Stimulated activated CD4-positive, alpha-beta T cell treated with anti-CD3 and anti-CD28 coated beads, Interleukin-4, amount 100 ng/mL, for 1 hour (primary cell): ENCODE measurements at regions not wholly inside any gene's neighbourhood (a gene's known extent, or its start where the extent isn't known, plus 50 kb on each side); places are given as distances from the start of the nearest gene placed in this dataset.
"Not testable (repeated sequence)": the region's sequence is repeated elsewhere in the genome, so short reads cannot be mapped to it uniquely, and the experiment has no call there.

Source experiments
- DNase-seq: peaks from one replicate; pipeline ENCODE4 v3.0.0-alpha.2; 2020

DNA sequence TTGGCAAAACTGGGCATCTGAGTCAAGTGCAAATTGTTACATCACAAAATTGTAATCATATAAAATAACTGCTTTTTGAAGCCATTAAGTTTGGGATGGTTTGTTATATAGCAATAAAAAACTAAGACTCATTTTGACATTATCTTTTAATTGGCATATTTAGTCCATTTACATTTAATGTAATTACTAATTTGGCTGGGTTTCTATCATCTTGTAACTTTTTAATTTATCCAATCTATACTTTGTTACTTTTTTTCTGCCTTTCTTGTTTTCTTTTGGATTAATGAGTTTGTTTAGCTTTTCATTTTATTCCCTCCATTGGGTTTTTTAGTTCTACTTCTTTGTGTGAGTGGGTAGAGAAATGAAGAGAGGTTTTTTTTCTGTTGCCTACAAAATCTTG is 76.3 kb downstream of the DRAM2 start:
- no peak for DNase-seq

DNA sequence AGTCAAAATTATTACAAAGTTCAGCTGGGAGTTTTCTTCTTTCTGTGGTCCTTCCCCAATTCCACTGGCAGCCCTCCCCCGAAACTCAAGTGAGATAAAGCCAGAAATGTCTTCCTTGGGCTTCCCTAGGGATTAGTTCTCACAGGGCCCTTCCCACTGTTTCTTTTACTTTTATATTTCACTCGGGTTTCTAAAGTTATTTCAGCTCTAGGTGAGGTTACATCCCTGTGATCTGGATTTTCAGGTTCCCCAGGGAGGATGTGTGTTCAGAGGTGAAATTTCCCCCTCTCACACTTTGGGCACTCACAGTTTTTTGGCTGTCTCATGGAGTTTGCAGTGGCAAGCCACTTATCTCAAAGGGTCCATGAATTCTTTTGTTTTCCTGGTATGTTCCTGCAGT is 77.3 kb downstream of the DRAM2 start:
- no peak for DNase-seq

DNA sequence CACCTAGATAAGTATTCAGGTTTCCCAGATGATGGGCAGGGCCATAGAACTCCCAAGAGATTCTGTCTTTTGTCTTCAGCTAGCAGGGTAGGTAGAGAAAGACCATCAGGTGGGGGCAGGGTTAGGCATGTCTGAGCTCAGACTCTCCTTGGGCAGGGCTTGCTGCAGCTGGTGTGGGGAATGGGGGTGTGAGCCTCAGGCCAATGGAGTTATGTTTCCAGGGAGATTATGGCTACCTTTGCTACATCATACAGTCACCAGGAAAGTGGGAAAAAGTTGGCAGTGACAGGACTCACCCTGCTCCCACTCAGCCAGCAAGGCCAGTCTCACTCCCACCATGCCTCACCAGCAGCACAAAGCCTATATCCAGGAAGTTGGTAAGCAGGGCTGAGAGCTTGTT is 77.8 kb downstream of the DRAM2 start:
- no peak for DNase-seq

DNA sequence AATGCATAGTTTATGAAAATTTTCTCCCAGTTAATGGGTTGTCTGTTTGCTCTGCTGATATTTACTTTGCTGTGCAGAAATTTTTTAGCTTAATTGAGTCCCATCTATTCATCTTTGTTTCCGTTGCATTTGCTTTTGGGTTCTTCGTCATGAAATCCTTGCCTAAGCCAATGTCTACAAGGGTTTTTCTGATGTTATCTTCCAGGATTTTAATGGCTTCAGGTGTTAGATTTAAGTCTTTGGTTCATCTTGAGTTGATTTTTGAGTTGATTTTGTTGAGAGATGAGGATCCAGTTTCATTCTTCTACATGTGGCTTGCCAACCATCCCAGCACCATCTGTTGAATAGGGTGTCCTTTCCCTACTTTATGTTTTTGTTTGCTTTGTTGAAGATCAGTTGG is 85.2 kb downstream of the DRAM2 start:
- no peak for DNase-seq

DNA sequence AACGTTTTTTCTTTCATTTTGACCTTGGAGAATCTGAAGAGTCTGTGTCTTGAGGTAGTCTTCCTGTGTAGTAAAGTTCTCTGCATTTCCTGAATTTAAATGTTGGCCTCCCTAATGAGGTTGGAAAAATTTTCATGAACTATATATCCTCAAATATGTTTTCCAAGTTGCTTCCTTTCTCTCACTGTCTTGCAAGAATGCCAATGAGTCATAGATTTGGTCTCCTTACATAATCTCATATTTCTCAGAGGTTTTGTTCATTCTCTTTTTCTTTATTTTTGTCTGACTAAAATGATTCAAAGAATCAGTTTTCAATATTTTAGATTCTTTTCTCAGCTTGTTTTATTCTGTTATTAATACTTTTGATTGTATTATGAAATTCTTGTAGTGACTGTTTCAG is 87.6 kb downstream of the DRAM2 start:
- DNase-seq, result no peak

DNA sequence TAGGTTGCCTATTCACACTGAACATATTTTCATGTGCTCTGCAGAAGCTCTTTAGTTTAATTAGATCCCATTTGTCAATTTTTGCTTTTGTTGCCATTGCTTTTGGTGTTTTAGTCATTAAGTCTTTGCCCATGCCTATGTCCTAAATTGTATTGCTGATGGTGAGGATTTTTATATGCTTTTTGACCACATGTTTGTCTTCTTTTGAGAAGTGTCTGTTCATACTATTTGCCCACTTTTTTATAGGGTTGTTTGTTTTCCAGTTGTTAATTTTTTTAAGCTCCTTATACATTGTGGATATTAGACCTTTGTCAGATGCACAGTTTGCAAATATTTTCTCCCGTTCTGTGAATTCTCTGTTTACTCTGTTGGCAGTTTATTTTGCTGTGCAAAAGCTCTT is 84.5 kb upstream of the LRIF1 start:
- DNase-seq, result not testable (repeated sequence)

DNA sequence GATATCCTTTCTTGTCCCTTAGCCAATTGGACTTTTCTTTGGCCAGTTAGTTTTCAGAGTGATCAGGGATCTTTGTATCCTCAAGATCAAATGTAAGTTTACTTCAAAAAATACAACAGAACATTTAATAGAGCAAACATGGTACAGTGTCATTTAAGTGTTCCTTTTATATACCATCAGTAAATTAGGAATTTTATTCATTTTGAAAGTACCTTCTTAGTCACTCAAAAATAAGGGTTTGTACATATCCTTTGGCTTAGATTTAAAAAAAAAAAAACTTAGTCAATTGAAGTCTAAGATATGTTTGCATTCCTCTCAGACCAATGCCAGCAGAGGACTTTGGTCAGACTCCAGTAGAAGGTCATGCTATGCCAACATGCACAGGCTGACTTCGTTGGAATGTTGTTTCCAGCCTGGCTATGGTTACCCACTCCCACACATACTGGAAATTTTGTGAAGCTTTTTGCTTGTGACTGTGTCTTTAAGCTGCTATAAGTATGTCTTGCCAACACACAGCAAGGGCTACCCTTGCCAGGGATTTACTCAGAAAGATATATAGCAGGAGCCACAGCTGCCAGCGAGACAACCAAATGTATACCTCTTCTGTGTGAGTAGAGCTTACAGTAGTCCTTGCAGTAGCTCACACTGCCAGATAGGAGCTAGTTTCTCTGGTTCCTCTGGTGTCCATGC is 81.5 kb upstream of the LRIF1 start:
- no peak for DNase-seq

DNA sequence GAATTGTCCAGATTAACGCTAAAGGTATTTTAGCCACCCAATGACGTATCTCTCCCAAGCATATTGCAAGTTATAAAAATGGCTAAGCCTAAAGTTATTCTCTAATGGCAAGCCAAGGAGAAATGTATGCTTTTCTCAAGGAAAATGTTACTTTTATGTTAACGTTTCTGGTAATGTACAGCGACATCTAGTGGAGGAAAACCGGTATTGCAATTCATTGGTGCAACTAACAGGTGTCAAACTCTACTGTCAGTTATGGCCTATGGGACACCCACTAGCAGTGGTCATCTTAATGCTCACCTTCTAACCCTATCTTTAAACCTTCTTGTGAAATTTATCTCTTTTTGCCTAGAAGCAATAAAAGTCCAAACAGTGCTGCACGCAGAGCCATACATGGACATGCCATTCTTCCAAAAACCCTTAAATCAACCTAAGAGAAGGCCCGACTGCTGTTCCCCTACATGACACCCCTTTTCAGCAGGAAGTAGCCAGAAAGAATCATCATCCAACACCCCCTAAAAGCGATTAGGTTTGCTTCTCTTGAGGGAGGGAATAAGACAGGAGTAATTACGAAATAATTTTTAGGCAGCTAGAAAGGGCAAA is 68.7 kb upstream of the LRIF1 start:
- no peak for DNase-seq

DNA sequence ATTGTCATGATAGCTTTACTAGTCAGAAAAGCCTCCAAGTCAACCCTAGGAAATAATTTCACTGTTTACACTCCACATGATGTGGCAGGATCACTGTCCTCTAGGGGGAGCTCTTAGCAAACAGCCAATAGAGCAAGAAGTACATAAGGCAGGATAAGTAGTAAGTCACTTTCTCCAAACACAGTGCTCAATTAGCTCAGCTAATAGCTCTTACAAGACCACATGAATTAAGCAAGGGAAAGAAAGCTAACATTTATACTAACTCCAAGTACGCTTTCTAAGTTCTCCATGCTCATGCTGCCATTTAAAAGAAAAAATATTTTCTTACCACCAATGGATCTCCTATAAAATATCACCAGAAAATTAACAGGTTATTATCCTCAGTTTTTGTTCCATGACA is 66.9 kb upstream of the LRIF1 start:
- peak; percentile 29 for DNase-seq

DNA sequence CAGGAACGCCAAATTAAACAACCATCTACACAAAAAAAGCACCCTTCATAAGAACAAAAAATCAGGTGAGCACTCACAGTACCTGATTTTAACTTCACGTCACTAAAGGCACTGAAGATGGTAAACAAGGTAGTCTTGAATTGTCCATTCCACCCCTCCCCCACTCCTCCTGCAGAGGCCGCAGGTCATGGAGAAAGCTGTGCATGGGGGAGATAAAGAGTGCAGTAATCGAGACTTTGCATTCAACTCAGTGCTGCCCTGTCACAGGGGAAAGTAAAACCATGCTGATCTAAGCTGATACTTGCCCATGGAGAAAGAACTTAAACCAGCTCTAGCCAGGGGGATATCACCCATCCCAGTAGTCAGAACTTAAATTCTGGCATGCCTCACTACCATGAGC is 61.4 kb upstream of the LRIF1 start:
- DNase-seq, result no peak

DNA sequence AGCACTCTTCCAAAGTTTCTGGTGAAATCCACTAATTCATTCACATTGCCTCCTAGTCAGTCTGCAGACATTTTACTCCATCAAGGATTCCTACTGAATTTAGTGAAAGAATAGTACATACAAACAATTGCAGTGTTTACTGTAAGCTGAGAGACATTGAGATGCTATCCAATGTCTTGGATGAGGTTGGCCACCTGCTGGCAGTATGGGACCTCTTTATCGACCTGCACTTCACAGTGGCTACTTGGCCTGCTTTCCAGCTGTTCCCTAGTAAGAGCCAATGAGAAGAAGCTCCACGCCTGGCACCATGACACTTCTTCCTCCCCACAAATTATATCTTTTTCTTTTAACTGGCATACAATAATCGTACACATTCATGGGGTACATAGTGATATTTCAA is 51.5 kb upstream of the LRIF1 start:
- DNase-seq, result no peak
